ENCODE measurements at regions not wholly inside any gene's neighbourhood (a gene's known extent, or its start where the extent isn't known, plus 50 kb on each side); places are given as distances from the start of the nearest gene placed in this dataset.

DNA sequence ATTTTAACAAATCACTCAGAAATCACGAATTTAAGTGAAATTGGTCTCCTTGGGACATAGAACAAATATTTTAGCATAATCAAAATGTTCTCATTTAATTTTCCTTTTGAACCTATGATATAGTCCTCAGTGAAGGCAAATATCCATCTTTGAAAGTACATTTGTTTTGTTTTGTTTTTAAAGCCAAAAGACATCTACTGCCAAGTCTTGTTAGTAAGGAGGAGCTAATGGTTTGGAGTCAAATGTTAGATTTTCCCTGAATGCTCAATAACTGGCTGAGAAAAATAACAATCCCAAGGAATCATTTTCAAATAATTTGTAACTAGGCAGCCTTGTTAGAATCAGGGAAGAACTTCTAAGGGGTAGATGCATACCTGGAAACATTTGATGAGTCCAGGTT, 302.9 kb upstream of the MAF start:
- TF ChIP-seq, protein P1, sequence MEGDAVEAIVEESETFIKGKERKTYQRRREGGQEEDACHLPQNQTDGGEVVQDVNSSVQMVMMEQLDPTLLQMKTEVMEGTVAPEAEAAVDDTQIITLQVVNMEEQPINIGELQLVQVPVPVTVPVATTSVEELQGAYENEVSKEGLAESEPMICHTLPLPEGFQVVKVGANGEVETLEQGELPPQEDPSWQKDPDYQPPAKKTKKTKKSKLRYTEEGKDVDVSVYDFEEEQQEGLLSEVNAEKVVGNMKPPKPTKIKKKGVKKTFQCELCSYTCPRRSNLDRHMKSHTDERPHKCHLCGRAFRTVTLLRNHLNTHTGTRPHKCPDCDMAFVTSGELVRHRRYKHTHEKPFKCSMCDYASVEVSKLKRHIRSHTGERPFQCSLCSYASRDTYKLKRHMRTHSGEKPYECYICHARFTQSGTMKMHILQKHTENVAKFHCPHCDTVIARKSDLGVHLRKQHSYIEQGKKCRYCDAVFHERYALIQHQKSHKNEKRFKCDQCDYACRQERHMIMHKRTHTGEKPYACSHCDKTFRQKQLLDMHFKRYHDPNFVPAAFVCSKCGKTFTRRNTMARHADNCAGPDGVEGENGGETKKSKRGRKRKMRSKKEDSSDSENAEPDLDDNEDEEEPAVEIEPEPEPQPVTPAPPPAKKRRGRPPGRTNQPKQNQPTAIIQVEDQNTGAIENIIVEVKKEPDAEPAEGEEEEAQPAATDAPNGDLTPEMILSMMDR (IDR thresholded peaks at IDR 0.05) = no peak
- no peak for TF ChIP-seq EP300 (IDR thresholded peaks at IDR 0.05)
- no peak for TF ChIP-seq POLR2AphosphoS5 (IDR thresholded peaks at IDR 0.05)
- no peak for TF ChIP-seq POLR2A (IDR thresholded peaks at IDR 0.05)
- WGBS, 5 donors = 72 to 83% (median 75%) methylated on average over 1 of the region's 1 CpG
- no peak for DNase-seq
- no peaks in the 10 kb centered on the region for H3K4me1 ChIP-seq
- intact Hi-C loops (cut with DNase I; ENCODE audit: low total_unique reads) = no loop called here
- no peaks in the 10 kb centered on the region for H3K27me3 ChIP-seq
- no peaks in the 10 kb centered on the region for H3K9me3 ChIP-seq
- no peak overlapping the region for H3K27ac ChIP-seq
- no peak overlapping the region for H3K4me3 ChIP-seq
- no peaks in the 10 kb centered on the region for H3K36me3 ChIP-seq

DNA sequence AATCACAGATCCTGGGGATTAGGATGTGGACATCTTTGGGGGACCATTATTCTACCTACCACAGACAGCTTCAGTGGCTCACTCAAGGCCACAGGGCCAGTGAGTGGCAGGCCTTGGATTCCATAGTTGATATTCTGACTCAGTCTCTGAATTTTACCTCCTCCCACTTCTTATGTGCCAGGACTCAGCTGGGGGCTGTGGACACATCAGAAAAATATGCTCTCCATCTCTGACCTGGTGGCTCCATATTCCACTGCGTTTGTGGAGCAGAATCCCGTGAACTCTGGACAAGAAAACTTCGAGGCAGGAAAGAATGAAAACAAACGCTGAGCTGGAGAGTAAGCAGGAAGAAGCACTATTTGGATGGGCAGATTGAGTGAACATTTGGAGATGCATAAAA, 301.8 kb upstream of the MAF start:
- Histone ChIP-seq H3K4me1 (no peaks in the 10 kb centered on the region), H3K27me3 (no peaks in the 10 kb centered on the region), H3K9me3 (no peaks in the 10 kb centered on the region), H3K36me3 (no peaks in the 10 kb centered on the region), H3K27ac (no peak overlapping the region), H3K4me3 (no peak overlapping the region)
- WGBS, 5 donors = 78 to 91% (median 79%) methylated on average over 4 of the region's 4 CpGs
- TF ChIP-seq POLR2A (IDR thresholded peaks at IDR 0.05) (no peak), EP300 (IDR thresholded peaks at IDR 0.05) (no peak), POLR2AphosphoS5 (IDR thresholded peaks at IDR 0.05) (no peak)
- TF ChIP-seq, protein P1 (IDR thresholded peaks at IDR 0.05) = no peak
- DNase-seq = no peak
- intact Hi-C loops (cut with DNase I; ENCODE audit: low total_unique reads) = no loop called here

DNA sequence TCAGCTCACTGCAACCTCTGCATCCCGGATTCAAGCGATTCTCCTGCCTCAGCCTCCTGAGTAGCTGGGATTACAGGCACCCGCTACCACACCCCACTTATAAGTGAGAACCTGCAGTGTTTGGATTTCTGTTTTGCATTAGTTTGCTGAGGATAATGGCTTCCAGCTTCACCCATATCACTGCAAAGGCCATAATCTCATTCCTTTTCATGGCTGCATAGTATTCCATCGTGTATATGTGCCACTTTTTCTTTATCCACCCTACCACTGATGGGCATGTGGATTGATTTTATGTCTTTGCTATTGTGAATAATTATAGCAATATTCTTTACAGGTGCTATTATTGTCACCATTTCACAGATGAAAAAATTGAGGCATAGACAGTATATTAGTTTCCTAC, 301.0 kb upstream of the MAF start:
- no peaks in the 10 kb centered on the region for H3K4me1 ChIP-seq
- H3K27ac ChIP-seq = no peak overlapping the region
- H3K9me3 ChIP-seq = no peaks in the 10 kb centered on the region
- intact Hi-C loops (cut with DNase I; ENCODE audit: low total_unique reads) = no loop called here
- 86 to 98% (median 91%) methylated on average over 4 of the region's 4 CpGs for WGBS, 5 donors
- H3K27me3 ChIP-seq = no peaks in the 10 kb centered on the region
- no peaks in the 10 kb centered on the region for H3K36me3 ChIP-seq
- DNase-seq = no peak
- H3K4me3 ChIP-seq = no peak overlapping the region
- TF ChIP-seq, protein P1 (IDR thresholded peaks at IDR 0.05) = no peak
- TF ChIP-seq POLR2A (IDR thresholded peaks at IDR 0.05) = no peak
- TF ChIP-seq EP300 (IDR thresholded peaks at IDR 0.05) = no peak
- TF ChIP-seq POLR2AphosphoS5 (IDR thresholded peaks at IDR 0.05) = no peak

DNA sequence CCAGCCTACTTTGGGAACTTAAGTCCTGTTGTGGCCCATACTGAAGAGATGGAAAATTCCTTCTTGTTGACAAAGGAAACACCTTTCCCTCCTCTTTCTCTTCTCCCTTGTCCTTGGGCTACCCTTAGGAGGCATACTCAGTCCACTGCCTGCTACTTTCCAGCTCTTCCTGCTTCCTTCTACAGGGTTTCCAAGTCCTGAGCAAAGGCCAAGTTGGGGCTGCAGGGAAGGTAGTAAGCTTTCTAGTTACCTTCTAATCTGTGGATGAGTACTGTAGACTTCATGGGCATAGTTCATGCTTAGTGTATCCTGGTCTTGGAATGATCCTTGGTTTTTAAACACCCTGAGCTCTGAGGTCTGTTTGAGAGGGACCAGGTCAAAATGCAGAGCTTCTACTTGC, 299.2 kb upstream of the MAF start:
- Histone ChIP-seq H3K4me3 (no peak overlapping the region), H3K9me3 (no peaks in the 10 kb centered on the region), H3K4me1 (no peaks in the 10 kb centered on the region), H3K36me3 (no peaks in the 10 kb centered on the region), H3K27me3 (no peaks in the 10 kb centered on the region), H3K27ac (no peak overlapping the region)
- DNase-seq = no peak
- intact Hi-C loops (cut with DNase I; ENCODE audit: low total_unique reads) = no loop called here
- no peak for TF ChIP-seq EP300 (IDR thresholded peaks at IDR 0.05)
- no peak for TF ChIP-seq POLR2A (IDR thresholded peaks at IDR 0.05)
- TF ChIP-seq POLR2AphosphoS5 (IDR thresholded peaks at IDR 0.05) = no peak
- TF ChIP-seq, protein P1 (IDR thresholded peaks at IDR 0.05) = no peak
